ENCODE measurements at regions not wholly inside any gene's neighbourhood (a gene's known extent, or its start where the extent isn't known, plus 50 kb on each side); places are given as distances from the start of the nearest gene placed in this dataset.

DNA sequence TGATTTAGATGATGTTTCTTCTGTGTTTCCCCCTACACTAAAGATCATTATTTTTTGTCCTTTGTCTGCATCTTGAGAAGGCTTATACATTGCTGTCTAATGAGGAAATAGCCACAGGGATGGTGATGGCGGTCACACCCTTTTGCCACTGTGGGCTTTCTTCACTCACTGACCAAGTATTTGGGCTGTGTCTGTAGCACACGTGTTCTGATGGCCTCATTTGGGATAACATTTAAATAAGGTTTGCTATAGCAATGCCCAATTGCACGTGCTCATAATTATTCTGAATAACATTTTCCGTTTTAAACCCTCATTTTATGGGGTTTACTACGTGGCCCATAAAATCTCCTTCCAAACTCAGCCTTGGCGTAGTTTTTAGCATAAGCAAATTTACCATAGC is 230.3 kb upstream of the PRICKLE1 start:
- no peak for DNase-seq (ENCODE audit: low spot score)
- no peak for ATAC-seq (ENCODE audit: low FRiP score)
- TF ChIP-seq, protein P1, sequence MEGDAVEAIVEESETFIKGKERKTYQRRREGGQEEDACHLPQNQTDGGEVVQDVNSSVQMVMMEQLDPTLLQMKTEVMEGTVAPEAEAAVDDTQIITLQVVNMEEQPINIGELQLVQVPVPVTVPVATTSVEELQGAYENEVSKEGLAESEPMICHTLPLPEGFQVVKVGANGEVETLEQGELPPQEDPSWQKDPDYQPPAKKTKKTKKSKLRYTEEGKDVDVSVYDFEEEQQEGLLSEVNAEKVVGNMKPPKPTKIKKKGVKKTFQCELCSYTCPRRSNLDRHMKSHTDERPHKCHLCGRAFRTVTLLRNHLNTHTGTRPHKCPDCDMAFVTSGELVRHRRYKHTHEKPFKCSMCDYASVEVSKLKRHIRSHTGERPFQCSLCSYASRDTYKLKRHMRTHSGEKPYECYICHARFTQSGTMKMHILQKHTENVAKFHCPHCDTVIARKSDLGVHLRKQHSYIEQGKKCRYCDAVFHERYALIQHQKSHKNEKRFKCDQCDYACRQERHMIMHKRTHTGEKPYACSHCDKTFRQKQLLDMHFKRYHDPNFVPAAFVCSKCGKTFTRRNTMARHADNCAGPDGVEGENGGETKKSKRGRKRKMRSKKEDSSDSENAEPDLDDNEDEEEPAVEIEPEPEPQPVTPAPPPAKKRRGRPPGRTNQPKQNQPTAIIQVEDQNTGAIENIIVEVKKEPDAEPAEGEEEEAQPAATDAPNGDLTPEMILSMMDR (IDR thresholded peaks at IDR 0.05) = no peak

DNA sequence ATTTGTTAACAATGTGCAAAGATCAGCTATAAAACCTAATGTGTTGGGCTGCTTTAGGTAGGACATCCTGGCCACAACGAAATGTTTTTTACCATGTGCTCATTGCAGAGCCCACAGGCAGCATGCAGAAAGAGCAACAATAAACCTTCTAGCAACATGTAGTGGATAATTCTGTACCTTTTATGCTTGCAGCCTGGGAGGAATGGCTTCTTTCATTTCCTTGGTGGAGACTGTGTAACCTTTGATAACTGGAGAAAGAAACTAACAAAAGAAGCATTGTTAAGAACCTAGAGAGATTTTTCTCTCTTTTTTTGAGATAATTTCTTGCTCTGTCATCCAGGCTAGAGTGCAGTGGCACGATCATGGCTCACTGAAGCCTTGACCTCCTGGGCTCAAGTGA is 225.5 kb upstream of the PRICKLE1 start:
- DNase-seq (ENCODE audit: low spot score) (no peak), ATAC-seq (ENCODE audit: low FRiP score) (no peak)
- TF ChIP-seq, protein P1 (IDR thresholded peaks at IDR 0.05) = no peak

DNA sequence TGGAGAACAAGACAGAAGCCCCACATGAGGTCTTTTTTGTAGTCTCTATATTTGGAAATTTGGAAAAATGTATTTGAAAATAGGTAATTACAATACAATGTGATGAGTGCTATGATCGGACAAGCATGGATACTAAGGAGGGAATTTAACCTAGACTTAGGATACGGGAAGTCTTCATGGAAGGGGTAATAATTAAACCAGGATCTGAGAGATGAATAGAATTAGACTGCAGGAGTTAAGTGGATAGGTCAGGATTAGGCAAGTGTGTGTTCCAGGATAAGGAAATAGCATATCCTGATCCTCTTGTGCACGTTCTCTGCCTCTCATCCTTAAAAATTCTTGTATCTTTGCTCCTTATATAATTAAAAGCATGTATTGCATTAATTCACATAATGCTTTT is 223.3 kb upstream of the PRICKLE1 start:
- DNase-seq (ENCODE audit: low spot score) (no peak), ATAC-seq (ENCODE audit: low FRiP score) (no peak)
- TF ChIP-seq, protein P1 (IDR thresholded peaks at IDR 0.05) = no peak

DNA sequence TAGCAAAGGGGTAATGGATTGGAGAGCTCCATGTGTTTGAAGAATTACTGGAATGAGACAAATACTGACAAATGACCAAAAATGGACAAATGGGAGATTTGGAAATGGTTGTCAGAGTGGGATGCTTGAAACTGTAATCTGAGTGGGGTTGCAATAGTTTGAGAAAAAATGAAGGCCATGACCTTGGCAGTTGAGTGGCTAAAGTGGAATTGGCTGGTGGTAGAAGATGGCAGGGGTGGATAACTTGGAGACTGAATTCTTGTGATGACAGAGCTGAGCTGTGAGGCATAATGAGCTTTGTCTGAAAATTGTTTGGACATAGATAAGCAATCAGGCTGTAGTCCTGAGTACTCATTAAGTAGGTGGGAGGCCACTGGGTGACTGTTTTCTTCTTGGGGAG is 222.5 kb upstream of the PRICKLE1 start:
- TF ChIP-seq, protein P1 (IDR thresholded peaks at IDR 0.05) = no peak
- ATAC-seq (ENCODE audit: low FRiP score) = no peak
- DNase-seq (ENCODE audit: low spot score) = no peak

DNA sequence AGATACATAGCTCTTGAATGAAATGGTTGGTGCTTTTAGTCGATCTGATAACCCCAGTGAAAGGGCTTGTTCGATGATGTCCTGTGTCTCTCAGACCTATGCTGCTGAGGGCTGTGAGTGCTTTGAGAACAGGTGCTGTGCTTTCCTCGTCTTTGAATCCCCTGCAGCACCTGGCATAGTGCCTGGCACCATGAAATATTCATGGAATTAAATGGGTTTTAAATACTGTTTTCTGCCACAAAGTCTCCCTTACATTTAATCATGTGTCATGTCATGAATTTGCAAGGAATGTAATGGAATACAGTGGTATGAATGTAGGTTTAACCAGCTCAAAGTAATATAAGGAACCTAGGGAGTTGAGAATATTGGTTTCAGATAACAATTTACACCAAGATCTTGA is 220.5 kb upstream of the PRICKLE1 start:
- TF ChIP-seq, protein P1 (IDR thresholded peaks at IDR 0.05) = no peak
- ATAC-seq (ENCODE audit: low FRiP score) (no peak), DNase-seq (ENCODE audit: low spot score) (no peak)

DNA sequence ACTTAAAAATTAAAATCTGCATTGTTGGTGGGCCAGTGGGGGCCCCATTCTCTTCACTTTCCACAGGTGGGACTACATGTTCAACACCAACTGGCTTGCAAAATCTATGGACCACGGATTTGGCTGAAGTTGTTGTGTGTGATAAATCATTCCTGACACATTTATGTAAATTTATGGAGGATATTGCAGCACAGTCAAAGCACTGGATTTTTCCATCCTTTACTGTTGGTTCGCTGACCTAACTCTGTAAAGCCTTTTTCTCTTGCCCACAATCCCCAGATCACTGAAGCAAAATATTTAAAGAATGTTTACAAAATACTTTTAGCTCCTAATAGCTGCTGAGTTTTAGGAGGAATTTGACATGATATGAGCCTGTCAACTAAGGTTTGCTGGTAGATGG is 219.7 kb upstream of the PRICKLE1 start:
- DNase-seq (ENCODE audit: low spot score) = no peak
- ATAC-seq (ENCODE audit: low FRiP score) = no peak

DNA sequence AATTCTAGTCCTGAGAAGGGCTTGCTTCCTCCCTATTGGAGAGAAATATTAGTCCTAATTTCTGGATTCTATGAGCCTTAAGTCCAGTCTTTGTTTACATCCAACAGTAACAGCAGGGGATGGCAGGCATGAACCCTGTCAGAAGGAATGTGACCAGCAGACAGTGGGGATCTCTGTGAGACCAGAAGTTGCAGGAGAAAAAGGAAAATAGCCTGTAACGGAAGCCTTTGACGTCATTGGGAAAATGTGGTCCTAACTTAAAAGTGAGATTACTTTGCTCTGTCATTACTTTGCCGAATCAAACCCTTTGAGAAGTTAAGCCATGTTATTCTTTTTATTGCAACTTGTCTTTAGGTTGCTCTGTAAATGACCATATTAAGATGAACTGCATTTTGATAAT is 218.2 kb upstream of the PRICKLE1 start:
- ATAC-seq (ENCODE audit: low FRiP score) = no peak
- TF ChIP-seq, protein P1 (IDR thresholded peaks at IDR 0.05) = no peak
- no peak for DNase-seq (ENCODE audit: low spot score)

More for the DNA sequence above, 219.7 kb upstream of the PRICKLE1 start:
- TF ChIP-seq, protein P1 (IDR thresholded peaks at IDR 0.05) = no peak

All from omental fat pad (tissue), 3 donors.